Astrocyte (in vitro differentiated cells and primary cell): ENCODE measurements at regions not wholly inside any gene's neighbourhood (a gene's known extent, or its start where the extent isn't known, plus 50 kb on each side); places are given as distances from the start of the nearest gene placed in this dataset.
"Not testable (repeated sequence)": the region's sequence is repeated elsewhere in the genome, so short reads cannot be mapped to it uniquely, and the experiment has no call there.

Experiments
- DNase-seq: peaks from one replicate; pipeline ENCODE4 v3.0.0-alpha.2; 2010; ENCODE audit warnings: low read depth
- FAIRE-seq: peaks from 2 replicates; lab custom pipeline; 2011; peaks lifted over from hg19 to GRCh38; lab: Jason Lieb, UNC
- H2AFZ ChIP-seq: 2 replicates; pipeline ENCODE4 v1.6.0; 2012; ENCODE audit warnings: low read depth, low read length, inconsistent platforms
- H3K27ac ChIP-seq: 2 replicates; pipeline ENCODE4 v1.5.1; 2011; ENCODE audit warnings: low read depth, low read length, inconsistent platforms
- H3K27me3 ChIP-seq: 2 replicates; pipeline ENCODE4 v1.6.0; 2011; ENCODE audit warnings: low read length, inconsistent platforms; ENCODE audit not compliant: insufficient read depth
- H3K36me3 ChIP-seq: 2 replicates; pipeline ENCODE4 v1.5.1; 2011; ENCODE audit warnings: low read length, inconsistent platforms; ENCODE audit not compliant: insufficient read depth
- H3K4me1 ChIP-seq: 2 replicates; pipeline ENCODE4 v1.5.1; 2011; ENCODE audit warnings: low read length, inconsistent platforms; ENCODE audit not compliant: insufficient read depth
- H3K4me2 ChIP-seq: 2 replicates; pipeline ENCODE4 v1.6.0; 2012; ENCODE audit warnings: low read length, inconsistent platforms
- H3K4me3 ChIP-seq: 2 replicates; pipeline ENCODE4 v1.5.1; 2011; ENCODE audit warnings: low read depth, mild to moderate bottlenecking, low read length, inconsistent platforms; ENCODE audit not compliant: insufficient read depth
- H3K79me2 ChIP-seq: 2 replicates; pipeline ENCODE4 v1.6.0; 2012; ENCODE audit warnings: mild to moderate bottlenecking, low read length, inconsistent platforms; ENCODE audit not compliant: insufficient read depth
- H3K9ac ChIP-seq: 2 replicates; pipeline ENCODE4 v1.6.0; 2012; ENCODE audit warnings: mild to moderate bottlenecking, low read length, inconsistent platforms
- H3K9me3 ChIP-seq: 2 replicates; pipeline ENCODE4 v1.5.1; 2012; ENCODE audit warnings: low read depth, mild to moderate bottlenecking, low read length, inconsistent platforms; ENCODE audit not compliant: insufficient read depth
- H4K20me1 ChIP-seq: 2 replicates; pipeline ENCODE4 v1.6.0; 2012; ENCODE audit warnings: low read length, inconsistent platforms; ENCODE audit not compliant: insufficient read depth
- H3K27ac Mint-ChIP-seq: one replicate; pipeline ENCODE4 v1.8.0; 2021; ENCODE audit warnings: mild to moderate bottlenecking, mixed read lengths; ENCODE audit not compliant: unreplicated experiment
- H3K27me3 Mint-ChIP-seq: one replicate; pipeline ENCODE4 v1.8.0; 2021; ENCODE audit warnings: low read depth, mixed read lengths; ENCODE audit not compliant: unreplicated experiment
- H3K36me3 Mint-ChIP-seq: one replicate; pipeline ENCODE4 v1.8.0; 2021; ENCODE audit warnings: low read depth, mixed read lengths; ENCODE audit not compliant: unreplicated experiment
- H3K4me1 Mint-ChIP-seq: one replicate; pipeline ENCODE4 v1.8.0; 2021; ENCODE audit warnings: low read depth, mixed read lengths; ENCODE audit not compliant: unreplicated experiment
- H3K4me3 Mint-ChIP-seq: one replicate; pipeline ENCODE4 v1.8.0; 2021; ENCODE audit warnings: mild to moderate bottlenecking, moderate library complexity, mixed read lengths; ENCODE audit not compliant: unreplicated experiment
- H3K9me3 Mint-ChIP-seq: one replicate; pipeline ENCODE4 v1.8.0; 2021; ENCODE audit warnings: mild to moderate bottlenecking, mixed read lengths; ENCODE audit not compliant: unreplicated experiment
- CTCF ChIP-seq: IDR thresholded peaks from 2 replicates; pipeline ENCODE4 v1.5.1; 2011; ENCODE audit warnings: low read depth, mild to moderate bottlenecking, inconsistent platforms, low read length, moderate library complexity; ENCODE audit not compliant: insufficient read depth
- EZH2 ChIP-seq: IDR thresholded peaks from 2 replicates; pipeline ENCODE4 v1.6.1; 2012; ENCODE audit warnings: mild to moderate bottlenecking, low read length, inconsistent platforms; ENCODE audit not compliant: insufficient read depth

GRCh38 chr7:64433590-64433989 lies 119.8 kb downstream of the ZNF736 start:
- H3K9me3 Mint-ChIP-seq: peaks cover 18% of the 10 kb centered on the region
- Histone ChIP-seq H3K4me3 (no peak overlapping the region), H3K4me1 (no peaks in the 10 kb centered on the region), H4K20me1 (no peaks in the 10 kb centered on the region), H3K27me3 (no peaks in the 10 kb centered on the region), H3K4me2 (no peak overlapping the region), H3K27ac (no peak overlapping the region), H2AFZ (no peak overlapping the region), H3K9ac (no peak overlapping the region), H3K9me3 (peaks cover 4% of the 10 kb centered on the region), H3K79me2 (no peaks in the 10 kb centered on the region), H3K36me3 (no peaks in the 10 kb centered on the region)
- DNase-seq (no peak), FAIRE-seq (no peak)
- H3K27ac Mint-ChIP-seq: no peak overlapping the region
- no peaks in the 10 kb centered on the region for H3K4me1 Mint-ChIP-seq
- no peak overlapping the region for H3K4me3 Mint-ChIP-seq
- H3K27me3 Mint-ChIP-seq: no peaks in the 10 kb centered on the region
- TF ChIP-seq EZH2 (no peak), CTCF (no peak)
- H3K36me3 Mint-ChIP-seq: no peaks in the 10 kb centered on the region

GRCh38 chr7:64431838-64432237 lies 118.1 kb downstream of the ZNF736 start:
- Histone ChIP-seq H3K27me3 (no peaks in the 10 kb centered on the region), H3K4me3 (no peak overlapping the region), H3K9ac (no peak overlapping the region), H3K4me2 (no peak overlapping the region), H3K9me3 (peaks cover 4% of the 10 kb centered on the region), H4K20me1 (no peaks in the 10 kb centered on the region), H3K27ac (no peak overlapping the region), H2AFZ (no peak overlapping the region), H3K79me2 (no peaks in the 10 kb centered on the region), H3K4me1 (no peaks in the 10 kb centered on the region), H3K36me3 (no peaks in the 10 kb centered on the region)
- H3K4me1 Mint-ChIP-seq: no peaks in the 10 kb centered on the region
- H3K27ac Mint-ChIP-seq: no peak overlapping the region
- H3K27me3 Mint-ChIP-seq: no peaks in the 10 kb centered on the region
- DNase-seq: no peak
- no peak for FAIRE-seq
- H3K9me3 Mint-ChIP-seq: peaks cover 18% of the 10 kb centered on the region
- no peaks in the 10 kb centered on the region for H3K36me3 Mint-ChIP-seq
- no peak for TF ChIP-seq EZH2
- no peak for TF ChIP-seq CTCF
- H3K4me3 Mint-ChIP-seq: no peak overlapping the region

- Histone ChIP-seq H2AFZ (no peak overlapping the region), H3K9ac (no peak overlapping the region), H3K9me3 (no peaks in the 10 kb centered on the region), H3K4me1 (no peaks in the 10 kb centered on the region), H3K4me3 (no peak overlapping the region), H3K27ac (no peak overlapping the region), H3K36me3 (no peaks in the 10 kb centered on the region), H3K27me3 (no peaks in the 10 kb centered on the region), H3K4me2 (no peak overlapping the region), H4K20me1 (no peaks in the 10 kb centered on the region), H3K79me2 (no peaks in the 10 kb centered on the region)
- H3K36me3 Mint-ChIP-seq: no peaks in the 10 kb centered on the region
- no peaks in the 10 kb centered on the region for H3K27me3 Mint-ChIP-seq
- H3K4me3 Mint-ChIP-seq: no peak overlapping the region
- H3K4me1 Mint-ChIP-seq: no peaks in the 10 kb centered on the region
- peaks cover 13% of the 10 kb centered on the region for H3K9me3 Mint-ChIP-seq
- no peak overlapping the region for H3K27ac Mint-ChIP-seq
- FAIRE-seq: no peak
- TF ChIP-seq EZH2: no peak
- no peak for DNase-seq
These were observed 115.5 kb downstream of the ZNF736 start for GRCh38 chr7:64429232-64429631.

GRCh38 chr7:64425436-64425835 lies 111.7 kb downstream of the ZNF736 start:
- H4K20me1 ChIP-seq, H3K36me3 Mint-ChIP-seq, H2AFZ ChIP-seq, H3K9me3 Mint-ChIP-seq, H3K27me3 Mint-ChIP-seq, H3K4me1 ChIP-seq, DNase-seq, H3K27ac ChIP-seq, H3K79me2 ChIP-seq, H3K4me1 Mint-ChIP-seq, H3K9ac ChIP-seq, H3K27ac Mint-ChIP-seq, H3K4me2 ChIP-seq, H3K9me3 ChIP-seq, H3K4me3 Mint-ChIP-seq, H3K27me3 ChIP-seq, H3K36me3 ChIP-seq, FAIRE-seq, H3K4me3 ChIP-seq: not testable (repeated sequence)
